ENCODE measurements at regions not wholly inside any gene's neighbourhood (a gene's known extent, or its start where the extent isn't known, plus 50 kb on each side); places are given as distances from the start of the nearest gene placed in this dataset.

GRCh38 chr1:199018471-199019135, 379.8 kb downstream of the PTPRC start:
- no peak for TF ChIP-seq POLR2AphosphoS5 (IDR thresholded peaks at IDR 0.05; ENCODE audit: low read depth, low read length)
- TF ChIP-seq TAF1 (IDR thresholded peaks at IDR 0.05; ENCODE audit: borderline replicate concordance, insufficient read depth, low read length): no peak
- no peak for TF ChIP-seq REST (IDR thresholded peaks at IDR 0.05; ENCODE audit: insufficient read depth in 1 of 2, low read depth in 2 of 2, low read length in 2 of 2)
- no peak for TF ChIP-seq FOXP2 (optimal IDR thresholded peaks at IDR 0.05; ENCODE audit: borderline replicate concordance, extremely low read depth, extremely low read length, insufficient read depth)
- no peak for TF ChIP-seq SIN3A (IDR thresholded peaks at IDR 0.05; ENCODE audit: borderline replicate concordance, insufficient read depth, low read length)

- TF ChIP-seq FOXP2 (optimal IDR thresholded peaks at IDR 0.05; ENCODE audit: borderline replicate concordance, extremely low read depth, extremely low read length, insufficient read depth) (no peak), REST (IDR thresholded peaks at IDR 0.05; ENCODE audit: insufficient read depth in 1 of 2, low read depth in 2 of 2, low read length in 2 of 2) (no peak), POLR2AphosphoS5 (IDR thresholded peaks at IDR 0.05; ENCODE audit: low read depth, low read length) (no peak), TAF1 (IDR thresholded peaks at IDR 0.05; ENCODE audit: borderline replicate concordance, insufficient read depth, low read length) (no peak), SIN3A (IDR thresholded peaks at IDR 0.05; ENCODE audit: borderline replicate concordance, insufficient read depth, low read length) (no peak)
These were observed 381.2 kb downstream of the PTPRC start for GRCh38 chr1:199020051-199020450.

- TF ChIP-seq TAF1 (IDR thresholded peaks at IDR 0.05; ENCODE audit: borderline replicate concordance, insufficient read depth, low read length) (no peak), SIN3A (IDR thresholded peaks at IDR 0.05; ENCODE audit: borderline replicate concordance, insufficient read depth, low read length) (no peak), POLR2AphosphoS5 (IDR thresholded peaks at IDR 0.05; ENCODE audit: low read depth, low read length) (no peak), REST (IDR thresholded peaks at IDR 0.05; ENCODE audit: insufficient read depth in 1 of 2, low read depth in 2 of 2, low read length in 2 of 2) (no peak), FOXP2 (optimal IDR thresholded peaks at IDR 0.05; ENCODE audit: borderline replicate concordance, extremely low read depth, extremely low read length, insufficient read depth) (no peak)
These were observed 382.1 kb downstream of the PTPRC start for GRCh38 chr1:199020904-199021303.

GRCh38 chr1:199029401-199029800, 390.6 kb downstream of the PTPRC start:
- TF ChIP-seq POLR2AphosphoS5 (IDR thresholded peaks at IDR 0.05; ENCODE audit: low read depth, low read length): no peak
- no peak for TF ChIP-seq FOXP2 (optimal IDR thresholded peaks at IDR 0.05; ENCODE audit: borderline replicate concordance, extremely low read depth, extremely low read length, insufficient read depth)
- no peak for TF ChIP-seq REST (IDR thresholded peaks at IDR 0.05; ENCODE audit: insufficient read depth in 1 of 2, low read depth in 2 of 2, low read length in 2 of 2)
- TF ChIP-seq TAF1 (IDR thresholded peaks at IDR 0.05; ENCODE audit: borderline replicate concordance, insufficient read depth, low read length): no peak
- TF ChIP-seq SIN3A (IDR thresholded peaks at IDR 0.05; ENCODE audit: borderline replicate concordance, insufficient read depth, low read length): no peak

Data from PFSK-1 (cell line).